ENCODE measurements at regions not wholly inside any gene's neighbourhood (a gene's known extent, or its start where the extent isn't known, plus 50 kb on each side); places are given as distances from the start of the nearest gene placed in this dataset.

- Histone ChIP-seq H3K4me1 (no peaks in the 10 kb centered on the region), H3K9me3 (peaks cover 0 to 40% (median 34%) of the 10 kb centered on the region in 8 donors), H3K4me3 (no peak overlapping the region), H3K36me3 (peaks cover 0 to 29% (median 0%) of the 10 kb centered on the region in 6 donors), H3K27me3 (replicated peaks in 1 of 7) (no peaks in the 10 kb centered on the region), H3K27ac (no peak overlapping the region)
- intact Hi-C loops (cut with DNase I; ENCODE audit: low total_unique reads) = no loop called here
- no peak for TF ChIP-seq POLR2AphosphoS5 (IDR thresholded peaks at IDR 0.05)
- no peak for TF ChIP-seq CTCF (IDR thresholded peaks at IDR 0.05 in 8 of 11, conservative IDR thresholded peaks at IDR 0.05 in 3 of 11)
- no peak for TF ChIP-seq POLR2A (IDR thresholded peaks at IDR 0.05)
- no peak for DNase-seq
- WGBS, 5 donors = 65 to 86% (median 80%) methylated on average over 2 of the region's 2 CpGs
Observed at GRCh38 chr2:186309901-186310300, 176.2 kb upstream of the ZC3H15 start.

GRCh38 chr2:186319105-186319504, 167.0 kb upstream of the ZC3H15 start:
- no peak overlapping the region for H3K4me3 ChIP-seq
- intact Hi-C loops (cut with DNase I; ENCODE audit: low total_unique reads) = no loop called here
- H3K9me3 ChIP-seq = peaks cover 5 to 80% (median 68%) of the 10 kb centered on the region in 8 donors
- DNase-seq = no peak
- no peaks in the 10 kb centered on the region for H3K36me3 ChIP-seq
- no peak for TF ChIP-seq POLR2AphosphoS5 (IDR thresholded peaks at IDR 0.05)
- TF ChIP-seq POLR2A (IDR thresholded peaks at IDR 0.05) = no peak
- TF ChIP-seq CTCF (IDR thresholded peaks at IDR 0.05 in 8 of 11, conservative IDR thresholded peaks at IDR 0.05 in 3 of 11) = no peak
- H3K27ac ChIP-seq = no peak overlapping the region
- 87 to 98% (median 92%) methylated on average over 2 of the region's 2 CpGs for WGBS, 5 donors
- no peaks in the 10 kb centered on the region for H3K4me1 ChIP-seq
- H3K27me3 ChIP-seq (replicated peaks in 1 of 7) = no peaks in the 10 kb centered on the region

GRCh38 chr2:186325827-186326535, 160.1 kb upstream of the ZC3H15 start:
- no peak for DNase-seq
- intact Hi-C loops (cut with DNase I; ENCODE audit: low total_unique reads) = no loop called here
- whole genome bisulfite sequencing, 5 donors = 85 to 92% (median 87%) methylated on average over 2 of the region's 2 CpGs
- no peak overlapping the region for H3K27ac ChIP-seq
- no peaks in the 10 kb centered on the region for H3K27me3 ChIP-seq (replicated peaks in 1 of 7)
- no peak overlapping the region for H3K4me3 ChIP-seq
- TF ChIP-seq POLR2AphosphoS5 (IDR thresholded peaks at IDR 0.05) (no peak), POLR2A (IDR thresholded peaks at IDR 0.05) (no peak), CTCF (IDR thresholded peaks at IDR 0.05 in 8 of 11, conservative IDR thresholded peaks at IDR 0.05 in 3 of 11) (no peak)
- peaks cover 0 to 51% (median 35%) of the 10 kb centered on the region in 8 donors for H3K9me3 ChIP-seq
- no peaks in the 10 kb centered on the region for H3K4me1 ChIP-seq
- H3K36me3 ChIP-seq = no peaks in the 10 kb centered on the region

- intact Hi-C loops (cut with DNase I; ENCODE audit: low total_unique reads) = no loop called here
- TF ChIP-seq POLR2A (IDR thresholded peaks at IDR 0.05) = no peak
- Histone ChIP-seq H3K4me1 (no peaks in the 10 kb centered on the region), H3K4me3 (no peak overlapping the region), H3K9me3 (peaks cover 0 to 45% (median 29%) of the 10 kb centered on the region in 8 donors), H3K27ac (no peak overlapping the region), H3K27me3 (replicated peaks in 1 of 7) (no peaks in the 10 kb centered on the region), H3K36me3 (no peaks in the 10 kb centered on the region)
- 86 to 90% (median 89%) methylated on average over 3 of the region's 3 CpGs for WGBS, 5 donors
- no peak for DNase-seq
Observed at GRCh38 chr2:186327251-186327868, 158.7 kb upstream of the ZC3H15 start.

All from spleen (tissue), 11 donors.